Mesenchymal stem cell (in vitro differentiated cells and primary cell): ENCODE measurements at regions not wholly inside any gene's neighbourhood (a gene's known extent, or its start where the extent isn't known, plus 50 kb on each side); places are given as distances from the start of the nearest gene placed in this dataset.

Source experiments
- DNase-seq: peaks from one replicate; pipeline ENCODE4 v3.0.0-alpha.2; 2013
- H2AFZ ChIP-seq: one replicate; pipeline ENCODE4 v1.6.1; 2013; ENCODE audit warnings: low read depth, mild to moderate bottlenecking, control low read depth, inconsistent platforms, low read length, moderate library complexity
- H2AK5ac ChIP-seq: 2 replicates; pipeline ENCODE4 v1.6.1; 2013; ENCODE audit warnings: low read length, moderate library complexity, mild to moderate bottlenecking, inconsistent platforms; ENCODE audit not compliant: severe bottlenecking
- H2BK120ac ChIP-seq: one replicate; pipeline ENCODE4 v1.6.1; 2013; ENCODE audit warnings: low read depth, mild to moderate bottlenecking, inconsistent platforms, low read length, moderate library complexity
- H2BK12ac ChIP-seq, 2 experiments: one replicate each; pipeline ENCODE4 v1.6.1; 2013; ENCODE audit warnings: inconsistent platforms in 2 of 2, low read length in 2 of 2, mild to moderate bottlenecking in 2 of 2, moderate library complexity in 2 of 2, control low read depth in 1 of 2
- H2BK15ac ChIP-seq: one replicate; pipeline ENCODE4 v1.6.1; 2013; ENCODE audit warnings: mild to moderate bottlenecking, low read depth, inconsistent platforms; ENCODE audit not compliant: poor library complexity, severe bottlenecking
- H2BK5ac ChIP-seq: 2 replicates; pipeline ENCODE4 v1.6.1; 2013; ENCODE audit warnings: low read depth, mild to moderate bottlenecking, low read length, control low read depth, inconsistent platforms; ENCODE audit not compliant: poor library complexity, severe bottlenecking
- H3K14ac ChIP-seq, 2 experiments: one replicate each; pipeline ENCODE4 v1.6.1; 2013; ENCODE audit warnings: inconsistent platforms in 2 of 2, low read length in 2 of 2, control low read depth in 1 of 2, mild to moderate bottlenecking in 1 of 2, moderate library complexity in 1 of 2
- H3K18ac ChIP-seq, 2 experiments: one replicate each; pipeline ENCODE4 v1.6.1; 2013; ENCODE audit warnings: inconsistent platforms in 2 of 2, low read length in 2 of 2, control low read depth in 1 of 2, low read depth in 1 of 2, mild to moderate bottlenecking in 1 of 2
- H3K23ac ChIP-seq, 2 experiments: one replicate each; pipeline ENCODE4 v1.6.1; 2013; ENCODE audit warnings: inconsistent platforms in 2 of 2, low read length in 2 of 2, mild to moderate bottlenecking in 2 of 2, moderate library complexity in 2 of 2, control low read depth in 1 of 2
- H3K27ac ChIP-seq: 2 replicates; pipeline ENCODE4 v1.5.1; 2013; ENCODE audit warnings: mild to moderate bottlenecking, moderate library complexity, low read length, control low read depth, inconsistent platforms; ENCODE audit not compliant: poor library complexity, severe bottlenecking
- H3K27me3 ChIP-seq, 2 experiments: 2 replicates each; pipeline versions ENCODE4 v1.6.1 to v1.7.0; 2013; ENCODE audit warnings: low read length in 2 of 2, mild to moderate bottlenecking in 2 of 2, moderate library complexity in 2 of 2, control low read depth in 1 of 2, inconsistent platforms in 1 of 2; ENCODE audit not compliant: control insufficient read depth in 1 of 2, insufficient read depth in 1 of 2
- H3K36me3 ChIP-seq, 2 experiments: 2 replicates each; pipeline versions ENCODE4 v1.6.1 to v1.7.0; 2013; ENCODE audit warnings: low read length in 2 of 2, control low read depth in 1 of 2, inconsistent platforms in 1 of 2, low read depth in 1 of 2, mild to moderate bottlenecking in 1 of 2; ENCODE audit not compliant: insufficient read depth in 2 of 2, control insufficient read depth in 1 of 2
- H3K4ac ChIP-seq, 2 experiments: one replicate each; pipeline ENCODE4 v1.6.1; 2013; ENCODE audit warnings: inconsistent platforms in 2 of 2, low read length in 2 of 2, mild to moderate bottlenecking in 2 of 2, moderate library complexity in 2 of 2, control low read depth in 1 of 2, low read depth in 1 of 2
- H3K4me1 ChIP-seq: 2 replicates; pipeline ENCODE4 v1.6.1; 2013; ENCODE audit warnings: low read depth, low read length, control low read depth; ENCODE audit not compliant: control insufficient read depth, insufficient read depth
- H3K4me2 ChIP-seq: 2 replicates; pipeline ENCODE4 v1.6.1; 2013; ENCODE audit warnings: low read length, mild to moderate bottlenecking, inconsistent platforms; ENCODE audit not compliant: poor library complexity, severe bottlenecking
- H3K4me3 ChIP-seq, 2 experiments: 2 replicates each; pipeline versions ENCODE4 v1.5.1 to v1.7.0; 2013; ENCODE audit warnings: low read length in 2 of 2, mild to moderate bottlenecking in 2 of 2, control low read depth in 1 of 2, low read depth in 1 of 2; ENCODE audit not compliant: insufficient read depth in 1 of 2
- H3K79me1 ChIP-seq: replicated peaks from 2 replicates; pipeline ENCODE4 v1.6.1; 2013; ENCODE audit warnings: mild to moderate bottlenecking, control low read depth, low read length, inconsistent platforms; ENCODE audit not compliant: poor library complexity, severe bottlenecking
- H3K9ac ChIP-seq: 2 replicates; pipeline ENCODE4 v1.7.0; 2013; ENCODE audit warnings: mild to moderate bottlenecking, low read length, moderate library complexity
- H3K9me3 ChIP-seq: 2 replicates; pipeline ENCODE4 v1.7.0; 2013; ENCODE audit warnings: mild to moderate bottlenecking, low read length; ENCODE audit not compliant: control insufficient read depth
- H4K8ac ChIP-seq: one replicate; pipeline ENCODE4 v1.6.1; 2013; ENCODE audit warnings: inconsistent platforms, mild to moderate bottlenecking, low read length, moderate library complexity
- H4K91ac ChIP-seq: one replicate; pipeline ENCODE4 v1.6.1; 2013; ENCODE audit warnings: mild to moderate bottlenecking, low read length, inconsistent platforms
- WGBS: methylation state at CpG from one replicate; pipeline ENCODE4 v1.1.7; 2013; ENCODE audit warnings: mixed read lengths; 5-methylcytosine and 5-hydroxymethylcytosine counted together

DNA sequence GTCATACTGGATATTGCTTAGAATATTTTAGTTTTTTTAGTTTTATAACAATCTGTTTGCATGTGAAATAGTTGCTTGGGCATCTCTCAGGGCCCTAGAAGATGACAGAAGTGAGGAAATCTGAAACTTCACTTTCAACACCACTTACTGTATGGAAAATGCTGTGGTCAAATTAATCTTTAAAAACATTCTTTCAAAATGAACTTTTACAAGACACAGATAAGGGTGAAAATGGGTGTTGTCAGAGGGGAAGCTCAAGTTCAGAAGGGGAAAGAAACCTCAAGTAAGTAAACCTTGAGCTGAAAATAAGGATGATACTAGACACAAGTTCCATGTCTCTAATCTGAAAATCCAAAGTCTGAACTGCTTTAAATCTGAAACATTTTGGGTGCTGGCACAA is 1840.1 kb upstream of the RAG2 start:
- H2BK5ac ChIP-seq = no peak overlapping the region
- no peak overlapping the region for H3K23ac ChIP-seq
- H3K14ac ChIP-seq = no peak overlapping the region
- H4K8ac ChIP-seq = no peak overlapping the region
- H2AFZ ChIP-seq = no peak overlapping the region
- H3K18ac ChIP-seq = no peak overlapping the region
- no peaks in the 10 kb centered on the region for H3K4me1 ChIP-seq
- no peak for DNase-seq
- no peaks in the 10 kb centered on the region for H3K9me3 ChIP-seq
- no peak overlapping the region for H2BK12ac ChIP-seq
- no peak overlapping the region for H3K4ac ChIP-seq
- H3K27me3 ChIP-seq = no peaks in the 10 kb centered on the region
- no peak overlapping the region for H3K27ac ChIP-seq
- H4K91ac ChIP-seq = no peak overlapping the region
- no peak overlapping the region for H2AK5ac ChIP-seq
- H3K9ac ChIP-seq = no peak overlapping the region
- no peaks in the 10 kb centered on the region for H3K79me1 ChIP-seq
- H2BK15ac ChIP-seq = no peak overlapping the region
- no peak overlapping the region for H3K4me2 ChIP-seq
- H2BK120ac ChIP-seq = no peak overlapping the region
- H3K4me3 ChIP-seq = no peak overlapping the region
- H3K36me3 ChIP-seq = no peaks in the 10 kb centered on the region

DNA sequence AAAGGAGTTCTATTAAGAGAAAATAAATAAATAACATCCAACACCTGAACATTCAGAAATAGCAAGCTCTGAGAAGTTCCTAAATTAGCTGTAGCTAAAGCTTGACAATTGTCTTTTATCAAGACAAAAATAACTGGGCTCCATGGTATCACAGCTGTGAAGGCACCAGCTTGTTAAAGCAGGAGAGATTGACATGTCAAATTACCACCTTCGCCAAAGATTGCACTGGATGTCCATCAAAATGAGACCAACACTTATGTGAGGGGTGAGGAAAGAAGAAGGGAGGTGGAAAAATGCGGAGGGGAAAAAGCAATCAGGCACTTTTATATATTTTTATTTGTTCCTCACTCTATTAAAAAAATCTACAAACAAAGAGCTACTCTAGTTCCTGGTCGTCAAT is 1827.5 kb upstream of the RAG2 start:
- no peaks in the 10 kb centered on the region for H3K36me3 ChIP-seq
- no peak overlapping the region for H3K9ac ChIP-seq
- no peak overlapping the region for H2BK5ac ChIP-seq
- H3K23ac ChIP-seq = no peak overlapping the region
- no peak overlapping the region for H2BK15ac ChIP-seq
- no peak overlapping the region for H4K91ac ChIP-seq
- H3K79me1 ChIP-seq = no peaks in the 10 kb centered on the region
- H3K14ac ChIP-seq = no peak overlapping the region
- H2BK120ac ChIP-seq = no peak overlapping the region
- WGBS = 94% methylated on average over 2 of the region's 3 CpGs
- H3K4me1 ChIP-seq = no peaks in the 10 kb centered on the region
- H2AFZ ChIP-seq = no peak overlapping the region
- DNase-seq = no peak
- no peak overlapping the region for H3K4me3 ChIP-seq
- no peak overlapping the region for H2BK12ac ChIP-seq
- no peak overlapping the region for H4K8ac ChIP-seq
- H3K4ac ChIP-seq = no peak overlapping the region
- H3K27ac ChIP-seq = no peak overlapping the region
- H3K18ac ChIP-seq = no peak overlapping the region
- H3K4me2 ChIP-seq = no peak overlapping the region
- H2AK5ac ChIP-seq = no peak overlapping the region
- H3K27me3 ChIP-seq = no peaks in the 10 kb centered on the region
- H3K9me3 ChIP-seq = peaks cover 4% of the 10 kb centered on the region

DNA sequence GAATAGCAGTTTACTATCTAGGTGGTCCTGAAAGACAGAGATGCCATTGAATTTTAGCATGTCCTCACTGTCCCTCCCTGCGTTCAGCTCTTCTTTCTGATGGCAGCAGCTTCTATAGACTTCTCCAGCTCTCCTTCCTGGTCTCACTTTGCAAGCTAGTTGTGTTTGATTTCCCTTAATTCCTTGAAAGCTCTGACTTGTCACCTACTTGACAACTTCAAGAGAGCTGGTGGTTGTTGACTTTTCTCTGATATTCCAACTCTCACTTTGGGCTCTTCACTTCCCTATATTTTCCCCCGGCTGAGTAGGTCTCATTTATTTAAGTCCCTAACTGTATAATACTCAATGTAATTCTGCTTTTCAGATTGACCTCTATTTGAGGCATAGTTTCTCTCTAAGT is 1825.0 kb upstream of the RAG2 start:
- Histone ChIP-seq H3K18ac (no peak overlapping the region), H3K27me3 (no peaks in the 10 kb centered on the region), H3K36me3 (no peaks in the 10 kb centered on the region), H2AK5ac (no peak overlapping the region), H2BK5ac (no peak overlapping the region), H2BK120ac (no peak overlapping the region), H4K8ac (no peak overlapping the region), H3K79me1 (no peaks in the 10 kb centered on the region), H3K9ac (no peak overlapping the region), H4K91ac (no peak overlapping the region), H3K9me3 (peaks cover 7% of the 10 kb centered on the region), H3K4ac (no peak overlapping the region), H3K27ac (no peak overlapping the region), H3K4me2 (no peak overlapping the region), H3K4me1 (no peaks in the 10 kb centered on the region), H2BK15ac (no peak overlapping the region), H2AFZ (no peak overlapping the region), H3K4me3 (no peak overlapping the region), H3K23ac (no peak overlapping the region), H2BK12ac (no peak overlapping the region), H3K14ac (no peak overlapping the region)
- no peak for DNase-seq
- WGBS = 88% methylated on average over 1 of the region's 2 CpGs

DNA sequence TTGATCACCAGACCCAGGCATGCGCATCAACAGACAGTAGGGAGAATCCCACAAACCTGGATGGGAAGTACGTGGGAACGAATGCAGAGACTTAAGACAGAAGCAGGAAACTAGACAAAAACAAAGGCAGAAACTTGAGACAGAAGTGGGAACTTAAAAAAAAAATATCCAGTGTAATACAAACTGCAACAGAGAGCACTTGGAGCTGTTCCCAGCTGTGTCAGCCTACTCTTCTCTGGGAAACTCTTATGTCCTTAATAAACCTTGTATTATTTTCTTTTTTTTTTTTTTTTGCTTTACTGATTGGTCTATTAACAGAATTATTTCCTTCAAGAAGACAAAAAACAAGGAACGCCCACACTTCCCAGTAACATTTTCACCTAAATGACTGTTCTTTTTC is 1818.1 kb upstream of the RAG2 start:
- no peak overlapping the region for H4K8ac ChIP-seq

More for the DNA sequence above, 1818.1 kb upstream of the RAG2 start:
- Histone ChIP-seq H3K4me1 (no peaks in the 10 kb centered on the region), H3K18ac (no peak overlapping the region), H3K14ac (no peak overlapping the region), H3K23ac (no peak overlapping the region), H3K4me2 (no peak overlapping the region), H3K27ac (no peak overlapping the region), H2AK5ac (no peak overlapping the region), H3K79me1 (no peaks in the 10 kb centered on the region), H4K91ac (no peak overlapping the region), H2AFZ (no peak overlapping the region), H3K9ac (no peak overlapping the region), H3K9me3 (peaks cover 10% of the 10 kb centered on the region), H2BK120ac (no peak overlapping the region), H2BK5ac (no peak overlapping the region), H3K4me3 (no peak overlapping the region), H2BK15ac (no peak overlapping the region), H2BK12ac (no peak overlapping the region), H3K36me3 (no peaks in the 10 kb centered on the region), H3K27me3 (no peaks in the 10 kb centered on the region), H3K4ac (no peak overlapping the region)
- WGBS = 80% methylated on average over 4 of the region's 4 CpGs
- no peak for DNase-seq
